GM19452 (cell line): ENCODE measurements at regions not wholly inside any gene's neighbourhood (a gene's known extent, or its start where the extent isn't known, plus 50 kb on each side); places are given as distances from the start of the nearest gene placed in this dataset.

ENCODE experiments used
- ATAC-seq: cut with Tn5 transposase; IDR thresholded peaks from one replicate; pipeline ENCODE4 v1.9.1; 2021; ENCODE audit not compliant: unreplicated experiment

- no peak for ATAC-seq
These were observed 139.2 kb upstream of the EOMES start for GRCh38 chr3:27861046-27862036.

- no peak for ATAC-seq
These were observed 143.6 kb upstream of the EOMES start for GRCh38 chr3:27865731-27866130.

- no peak for ATAC-seq
These were observed 147.0 kb upstream of the EOMES start for GRCh38 chr3:27869152-27869551.

- no peak for ATAC-seq
These were observed 155.2 kb upstream of the EOMES start for GRCh38 chr3:27877061-27878013.

GRCh38 chr3:27878014-27878383 lies 155.9 kb upstream of the EOMES start:
- ATAC-seq: no peak

- no peak for ATAC-seq
These were observed 159.1 kb upstream of the EOMES start for GRCh38 chr3:27880969-27881892.

- ATAC-seq: no peak
These were observed 161.1 kb upstream of the EOMES start for GRCh38 chr3:27883266-27883665.

- no peak for ATAC-seq
These were observed 163.5 kb upstream of the EOMES start for GRCh38 chr3:27885641-27886040.

- ATAC-seq: no peak
These were observed 166.4 kb upstream of the EOMES start for GRCh38 chr3:27888562-27888961.

- no peak for ATAC-seq
These were observed 167.6 kb upstream of the EOMES start for GRCh38 chr3:27889745-27890144.

- ATAC-seq: no peak
These were observed 178.2 kb upstream of the EOMES start for GRCh38 chr3:27900316-27900715.

- no peak for ATAC-seq
These were observed 181.3 kb upstream of the EOMES start for GRCh38 chr3:27903446-27903845.

GRCh38 chr3:27905625-27906024 lies 183.5 kb upstream of the EOMES start:
- ATAC-seq: no peak

- ATAC-seq: no peak
These were observed 185.0 kb upstream of the EOMES start for GRCh38 chr3:27907148-27907547.

- no peak for ATAC-seq
These were observed 185.8 kb upstream of the EOMES start for GRCh38 chr3:27907929-27908328.

- ATAC-seq: no peak
These were observed 188.3 kb upstream of the EOMES start for GRCh38 chr3:27910456-27910855.

GRCh38 chr3:27914199-27914598 lies 192.1 kb upstream of the EOMES start:
- ATAC-seq: no peak

- ATAC-seq: no peak
These were observed 201.4 kb upstream of the EOMES start for GRCh38 chr3:27923349-27924068.

GRCh38 chr3:27927882-27928281 lies 205.8 kb upstream of the EOMES start:
- ATAC-seq: no peak

GRCh38 chr3:27930052-27930602 lies 208.0 kb upstream of the EOMES start:
- ATAC-seq: no peak
